ENCODE measurements at regions not wholly inside any gene's neighbourhood (a gene's known extent, or its start where the extent isn't known, plus 50 kb on each side); places are given as distances from the start of the nearest gene placed in this dataset.

- TF ChIP-seq CTCF (IDR thresholded peaks at IDR 0.05), result no peak
- TF ChIP-seq EZH2 (IDR thresholded peaks at IDR 0.05; ENCODE audit: borderline replicate concordance, insufficient read depth, low read depth, low read length, poor library complexity, severe bottlenecking), result no peak
These were observed 539.7 kb downstream of the ANKRD7 start for GRCh38 chr7:118764221-118764620.
